Cardiac fibroblast (primary cell): ENCODE measurements at regions not wholly inside any gene's neighbourhood (a gene's known extent, or its start where the extent isn't known, plus 50 kb on each side); places are given as distances from the start of the nearest gene placed in this dataset.

ENCODE experiments used
- DNase-seq, 2 donors: peaks; one replicate each; pipeline versions ENCODE4 v3.0.0 to v3.0.0-alpha.2; 2010; ENCODE audit warnings: low read depth in 2 of 2
- H3K4me3 ChIP-seq, 2 donors: replicated peaks in 1 of 2; 1 replicate in 1 of 2; 2 replicates in 1 of 2; pipeline ENCODE4 v1.5.1; 2011; ENCODE audit warnings: low read depth in 2 of 2, low read length in 2 of 2, mild to moderate bottlenecking in 2 of 2, moderate library complexity in 1 of 2
- TF ChIP-seq, protein P1 (sequence below): IDR thresholded peaks from one replicate; pipeline ENCODE4 v1.5.1; 2011; ENCODE audit warnings: low read depth, mild to moderate bottlenecking, low read length, inconsistent platforms

GRCh38 chr12:42801271-42801670 lies 211.7 kb upstream of the PRICKLE1 start:
- H3K4me3 ChIP-seq = no peak overlapping the region
- no peak for DNase-seq
- TF ChIP-seq, protein P1, sequence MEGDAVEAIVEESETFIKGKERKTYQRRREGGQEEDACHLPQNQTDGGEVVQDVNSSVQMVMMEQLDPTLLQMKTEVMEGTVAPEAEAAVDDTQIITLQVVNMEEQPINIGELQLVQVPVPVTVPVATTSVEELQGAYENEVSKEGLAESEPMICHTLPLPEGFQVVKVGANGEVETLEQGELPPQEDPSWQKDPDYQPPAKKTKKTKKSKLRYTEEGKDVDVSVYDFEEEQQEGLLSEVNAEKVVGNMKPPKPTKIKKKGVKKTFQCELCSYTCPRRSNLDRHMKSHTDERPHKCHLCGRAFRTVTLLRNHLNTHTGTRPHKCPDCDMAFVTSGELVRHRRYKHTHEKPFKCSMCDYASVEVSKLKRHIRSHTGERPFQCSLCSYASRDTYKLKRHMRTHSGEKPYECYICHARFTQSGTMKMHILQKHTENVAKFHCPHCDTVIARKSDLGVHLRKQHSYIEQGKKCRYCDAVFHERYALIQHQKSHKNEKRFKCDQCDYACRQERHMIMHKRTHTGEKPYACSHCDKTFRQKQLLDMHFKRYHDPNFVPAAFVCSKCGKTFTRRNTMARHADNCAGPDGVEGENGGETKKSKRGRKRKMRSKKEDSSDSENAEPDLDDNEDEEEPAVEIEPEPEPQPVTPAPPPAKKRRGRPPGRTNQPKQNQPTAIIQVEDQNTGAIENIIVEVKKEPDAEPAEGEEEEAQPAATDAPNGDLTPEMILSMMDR = no peak

DNA sequence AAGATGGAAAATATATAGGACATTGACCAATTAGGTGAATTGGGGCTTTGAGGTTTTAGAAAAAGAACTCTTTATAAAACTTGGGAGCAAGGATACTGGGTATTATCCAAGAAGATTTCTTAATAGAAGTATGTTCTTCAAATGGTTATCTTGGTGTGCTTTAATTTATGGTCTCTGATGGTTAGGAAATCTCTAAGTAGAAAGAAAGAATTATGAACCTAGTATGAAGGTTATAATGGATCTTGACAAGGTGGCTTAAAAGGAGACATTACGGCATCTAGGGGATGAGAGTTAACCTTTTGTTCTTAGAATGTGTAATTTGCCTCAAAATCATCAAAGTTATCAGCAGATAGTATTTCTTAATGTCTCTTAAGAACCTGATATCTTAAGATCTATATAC lies 210.4 kb upstream of the PRICKLE1 start:
- no peak overlapping the region for H3K4me3 ChIP-seq
- DNase-seq = no peak
- TF ChIP-seq, protein P1 = no peak

GRCh38 chr12:42798811-42799438 lies 209.4 kb upstream of the PRICKLE1 start:
- peak in 1 of 2 donors; percentile 62 for DNase-seq
- TF ChIP-seq, protein P1 = no peak
- no peak overlapping the region for H3K4me3 ChIP-seq

DNA sequence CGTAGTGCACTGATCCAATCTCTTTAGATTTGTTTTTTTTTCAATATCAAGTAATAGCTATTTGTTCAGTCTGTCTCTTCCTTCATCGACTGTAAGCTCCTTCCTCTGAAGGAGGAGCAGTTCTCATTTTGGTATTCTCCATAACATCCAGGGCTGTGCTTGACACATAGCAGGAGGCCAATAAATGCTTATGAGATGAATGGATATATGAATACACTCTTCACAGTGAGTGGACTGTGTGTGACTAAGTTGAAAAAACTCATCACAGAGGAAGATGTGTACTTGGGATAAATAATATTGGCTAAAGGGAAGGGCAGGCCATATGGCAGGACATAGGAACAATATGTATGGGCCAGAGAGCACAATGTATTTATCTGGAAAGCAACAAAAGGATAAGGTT lies 205.3 kb upstream of the PRICKLE1 start:
- no peak overlapping the region for H3K4me3 ChIP-seq
- DNase-seq = peak in 1 of 2 donors; percentile 49
- TF ChIP-seq, protein P1 = no peak

DNA sequence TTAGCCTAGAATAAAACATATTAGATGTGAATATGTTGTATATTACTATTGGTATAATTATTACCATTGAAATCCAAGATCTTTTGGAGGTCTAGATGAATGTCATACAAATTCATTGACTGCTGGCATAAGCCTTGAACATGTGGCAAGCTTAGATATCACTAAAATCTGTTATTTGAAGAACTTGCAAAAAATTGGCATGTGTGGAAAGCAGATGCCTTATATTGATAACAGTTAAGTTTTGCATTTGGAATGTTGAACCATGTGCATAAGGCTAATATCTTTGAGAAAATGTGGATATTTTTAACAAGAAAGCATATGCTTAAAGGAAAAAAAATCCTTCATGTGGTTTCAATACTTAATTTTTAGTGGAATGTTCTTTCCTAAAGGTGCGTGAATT lies 203.6 kb upstream of the PRICKLE1 start:
- DNase-seq = no peak
- TF ChIP-seq, protein P1 = no peak
- no peak overlapping the region for H3K4me3 ChIP-seq

- TF ChIP-seq, protein P1 = no peak
These were observed 202.7 kb upstream of the PRICKLE1 start for GRCh38 chr12:42792265-42792664.

GRCh38 chr12:42791399-42791798 lies 201.9 kb upstream of the PRICKLE1 start:
- H3K4me3 ChIP-seq = no peak overlapping the region
- DNase-seq = no peak
- TF ChIP-seq, protein P1 = no peak

More at GRCh38 chr12:42792265-42792664, 202.7 kb upstream of the PRICKLE1 start:
- no peak for DNase-seq
- H3K4me3 ChIP-seq = no peak overlapping the region
